ENCODE measurements at regions not wholly inside any gene's neighbourhood (a gene's known extent, or its start where the extent isn't known, plus 50 kb on each side); places are given as distances from the start of the nearest gene placed in this dataset.
A peak's percentile ranks its signal among the peaks of the same experiment; 100 is the strongest.

DNA sequence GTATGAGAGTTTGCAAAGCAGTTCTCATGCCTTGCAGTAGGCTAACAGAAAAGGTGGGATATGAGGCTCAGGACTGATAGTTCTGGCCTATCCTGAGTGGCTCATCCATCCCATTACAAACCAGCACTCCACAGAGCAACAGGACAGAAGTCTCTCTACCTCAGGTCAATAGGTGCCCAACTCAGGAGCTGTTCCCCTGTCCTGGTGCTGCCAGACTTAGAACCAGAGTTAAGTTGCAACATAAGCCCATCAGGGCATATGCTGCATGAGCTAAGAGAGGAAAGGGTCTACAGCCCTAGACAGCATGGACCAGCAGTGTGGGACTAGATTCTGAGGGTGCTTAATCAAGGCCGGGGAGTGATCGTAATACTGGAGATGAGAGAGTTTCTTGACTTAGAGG is 104.8 kb upstream of the ECI2 start:
- Histone ChIP-seq H3K27me3 (ENCODE audit: control insufficient read depth in 2 of 2, insufficient read depth in 2 of 2, low read length in 2 of 2) (no peaks in the 10 kb centered on the region), H3K9me3 (replicated peaks; ENCODE audit: control insufficient read depth, insufficient read depth, low read depth, low read length) (no peaks in the 10 kb centered on the region), H3K9me1 (ENCODE audit: control insufficient read depth, insufficient read depth, low read length) (no peaks in the 10 kb centered on the region), H3K27ac (ENCODE audit: extremely low read depth, low read depth, low read length) (no peak overlapping the region), H3K4me3 (no peak overlapping the region), H4K20me1 (replicated peaks; ENCODE audit: control insufficient read depth, insufficient read depth, low read length) (no peaks in the 10 kb centered on the region), H3K79me2 (ENCODE audit: control insufficient read depth, insufficient read depth, low read length) (no peaks in the 10 kb centered on the region), H3K4me1 (replicated peaks in 1 of 2; ENCODE audit: control insufficient read depth in 2 of 2, insufficient read depth in 2 of 2, low read length in 2 of 2) (no peaks in the 10 kb centered on the region), H3K36me3 (ENCODE audit: control insufficient read depth, insufficient read depth, low read length) (no peaks in the 10 kb centered on the region), H3K4me2 (ENCODE audit: insufficient read depth, low read length) (no peak overlapping the region), H3K9ac (ENCODE audit: insufficient read depth in 1 of 2, low read depth in 2 of 2, low read length in 2 of 2) (no peak overlapping the region), H2AFZ (ENCODE audit: low read depth, low read length) (no peak overlapping the region)
- intact Hi-C loops (cut with micrococcal nuclease): no loop called here
- CTCF ChIA-PET (ENCODE audit: low intra/inter-chr PET ratio): no interaction called here
- in situ Hi-C loops (cut with MboI): no loop called here
- POLR2A ChIA-PET: no interaction called here
- BruUV-seq (replicated peaks): no TSS peak
- FAIRE-seq (no peak), ATAC-seq (no peak), DNase-seq (ENCODE audit: extremely low read depth in 1 of 4, low spot score in 3 of 4) (no peak)
- TF ChIP-seq, protein P1, sequence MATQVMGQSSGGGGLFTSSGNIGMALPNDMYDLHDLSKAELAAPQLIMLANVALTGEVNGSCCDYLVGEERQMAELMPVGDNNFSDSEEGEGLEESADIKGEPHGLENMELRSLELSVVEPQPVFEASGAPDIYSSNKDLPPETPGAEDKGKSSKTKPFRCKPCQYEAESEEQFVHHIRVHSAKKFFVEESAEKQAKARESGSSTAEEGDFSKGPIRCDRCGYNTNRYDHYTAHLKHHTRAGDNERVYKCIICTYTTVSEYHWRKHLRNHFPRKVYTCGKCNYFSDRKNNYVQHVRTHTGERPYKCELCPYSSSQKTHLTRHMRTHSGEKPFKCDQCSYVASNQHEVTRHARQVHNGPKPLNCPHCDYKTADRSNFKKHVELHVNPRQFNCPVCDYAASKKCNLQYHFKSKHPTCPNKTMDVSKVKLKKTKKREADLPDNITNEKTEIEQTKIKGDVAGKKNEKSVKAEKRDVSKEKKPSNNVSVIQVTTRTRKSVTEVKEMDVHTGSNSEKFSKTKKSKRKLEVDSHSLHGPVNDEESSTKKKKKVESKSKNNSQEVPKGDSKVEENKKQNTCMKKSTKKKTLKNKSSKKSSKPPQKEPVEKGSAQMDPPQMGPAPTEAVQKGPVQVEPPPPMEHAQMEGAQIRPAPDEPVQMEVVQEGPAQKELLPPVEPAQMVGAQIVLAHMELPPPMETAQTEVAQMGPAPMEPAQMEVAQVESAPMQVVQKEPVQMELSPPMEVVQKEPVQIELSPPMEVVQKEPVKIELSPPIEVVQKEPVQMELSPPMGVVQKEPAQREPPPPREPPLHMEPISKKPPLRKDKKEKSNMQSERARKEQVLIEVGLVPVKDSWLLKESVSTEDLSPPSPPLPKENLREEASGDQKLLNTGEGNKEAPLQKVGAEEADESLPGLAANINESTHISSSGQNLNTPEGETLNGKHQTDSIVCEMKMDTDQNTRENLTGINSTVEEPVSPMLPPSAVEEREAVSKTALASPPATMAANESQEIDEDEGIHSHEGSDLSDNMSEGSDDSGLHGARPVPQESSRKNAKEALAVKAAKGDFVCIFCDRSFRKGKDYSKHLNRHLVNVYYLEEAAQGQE (IDR thresholded peaks at IDR 0.05; ENCODE audit: borderline replicate concordance): peak; percentile 31; the same call in 1 of the 2 replicates
- TF ChIP-seq, protein P1 (CRISPR knock-in tag; IDR thresholded peaks at IDR 0.05; ENCODE audit: low read depth): no peak
- no peak for TF ChIP-seq RBM34 (IDR thresholded peaks at IDR 0.05; ENCODE audit: borderline replicate concordance, insufficient read depth, low read length)
- 0% methylated on average over 2 of the region's 2 CpGs for WGBS (ENCODE audit: insufficient coverage, low coverage, missing lambda C conversion rate)

Data from K562 (cell line).